HCT116 (cell line): ENCODE measurements at regions not wholly inside any gene's neighbourhood (a gene's known extent, or its start where the extent isn't known, plus 50 kb on each side); places are given as distances from the start of the nearest gene placed in this dataset.

Source experiments
- ATAC-seq: fragments of 200-7000 bp; cut with Tn5 transposase; 2 replicates; pipeline ENCODE4 v1.9.1; 2020; ENCODE audit warnings: mild to moderate bottlenecking, moderate library complexity
- BruUV-seq: library from RNA; stranded (reverse); fragments of 400-500 nt; replicated peaks from 2 replicates; lab custom pipeline; 2021; lab: Mats Ljungman, UMichigan
- CTCF ChIA-PET: fragments of 300-600 bp; sonication (Branson Sonifier 250); formaldehyde crosslinking; loops from one replicate; lab custom pipeline; 2021; ENCODE audit warnings: antibody characterized with exemption; lab: Charles Lee
- POLR2A ChIA-PET: fragments of 300-600, 350-600 bp; sonication (Branson Sonifier 250); formaldehyde crosslinking; loops from one replicate; lab custom pipeline; 2021; ENCODE audit warnings: antibody characterized with exemption; lab: Charles Lee
- RAD21 ChIA-PET, 2 experiments: fragments of 300-600 bp; sonication (Branson Sonifier 250); formaldehyde crosslinking; loops; one replicate each; lab custom pipeline; 2023; ENCODE audit warnings: low total read pairs in 2 of 2; ENCODE audit not compliant: uncharacterized antibody in 2 of 2, unreplicated experiment in 2 of 2, low non-redundant PET in 1 of 2; lab: Charles Lee
- DNase-seq: peaks from one replicate; pipeline ENCODE4 v3.0.0-alpha.2; 2010; ENCODE audit warnings: low read depth, low spot score
- H2AFZ ChIP-seq: fragments of 200-600 bp; shearing (Covaris generic), sonication (generic); 2 replicates; pipeline ENCODE4 v1.6.1; 2017; ENCODE audit warnings: low read depth, mixed run types, mixed read lengths, antibody characterized with exemption, low read length; ENCODE audit not compliant: poor library complexity, severe bottlenecking
- H3K27ac ChIP-seq: 2 replicates; pipeline ENCODE4 v1.5.1; 2012; ENCODE audit warnings: low read depth, low read length
- H3K27me3 ChIP-seq: fragments of 200-600 bp; sonication (generic); 2 replicates; pipeline ENCODE4 v1.6.1; 2016; ENCODE audit warnings: mixed run types, low read length, mixed read lengths; ENCODE audit not compliant: insufficient read depth
- H3K36me3 ChIP-seq, 2 experiments: fragments of 200-500 bp in 1 of 2; fragments of 200-600 bp in 1 of 2; sonication (Bioruptor generic) in 1 of 2; sonication (generic) in 1 of 2; 2 replicates each; pipeline versions ENCODE4 v1.5.1 to v1.6.1; 2014 to 2016; ENCODE audit warnings: low read length in 2 of 2, inconsistent platforms in 1 of 2, mixed read lengths in 1 of 2, mixed run types in 1 of 2; ENCODE audit not compliant: insufficient read depth in 2 of 2, control insufficient read depth in 1 of 2
- H3K4me1 ChIP-seq, 2 experiments: fragments of 200-600 bp in 1 of 2; sonication (generic) in 1 of 2; 2 replicates each; pipeline versions ENCODE4 v1.5.1 to v1.6.1; 2012 to 2017; ENCODE audit warnings: low read length in 2 of 2, inconsistent platforms in 1 of 2, mild to moderate bottlenecking in 1 of 2, mixed read lengths in 1 of 2, mixed run types in 1 of 2, moderate library complexity in 1 of 2; ENCODE audit not compliant: insufficient read depth in 2 of 2, control insufficient read depth in 1 of 2
- H3K4me2 ChIP-seq: fragments of 200-600 bp; sonication (generic); 2 replicates; pipeline ENCODE4 v1.6.1; 2017; ENCODE audit warnings: mixed run types, low read length, mixed read lengths
- H3K4me3 ChIP-seq, 2 experiments: fragments of 200-600 bp in 1 of 2; sonication (generic) in 1 of 2; replicated peaks in 1 of 2; 2 replicates each; pipeline ENCODE4 v1.5.1; 2011 to 2016; ENCODE audit warnings: low read length in 2 of 2, control low read depth in 1 of 2, low read depth in 1 of 2, mild to moderate bottlenecking in 1 of 2, mixed read lengths in 1 of 2, mixed run types in 1 of 2
- H3K79me2 ChIP-seq: fragments of 200-600 bp; sonication (generic); 2 replicates; pipeline ENCODE4 v1.6.1; 2017; ENCODE audit warnings: mild to moderate bottlenecking, mixed run types, low read length, moderate library complexity, mixed read lengths; ENCODE audit not compliant: insufficient read depth
- H3K9ac ChIP-seq: fragments of 200-600 bp; sonication (generic); 2 replicates; pipeline ENCODE4 v1.6.1; 2016; ENCODE audit warnings: low read length, mixed read lengths
- H3K9me2 ChIP-seq: fragments of 200-600 bp; sonication (generic), shearing (Covaris generic); 2 replicates; pipeline ENCODE4 v1.6.1; 2017; ENCODE audit warnings: mixed run types, mild to moderate bottlenecking, moderate library complexity; ENCODE audit not compliant: insufficient read depth
- H3K9me3 ChIP-seq, 2 experiments: fragments of 200-500 bp in 1 of 2; fragments of 200-600 bp in 1 of 2; sonication (Bioruptor generic) in 1 of 2; sonication (generic) in 1 of 2; 2 replicates each; pipeline ENCODE4 v1.6.1; 2014 to 2017; ENCODE audit warnings: low read length in 2 of 2, mixed read lengths in 2 of 2, inconsistent platforms in 1 of 2, low read depth in 1 of 2, mild to moderate bottlenecking in 1 of 2, mixed run types in 1 of 2, moderate library complexity in 1 of 2; ENCODE audit not compliant: control insufficient read depth in 1 of 2, insufficient read depth in 1 of 2
- H4K20me1 ChIP-seq: fragments of 200-600 bp; sonication (generic), shearing (Covaris generic); 2 replicates; pipeline ENCODE4 v1.6.1; 2017; ENCODE audit warnings: mixed run types, mild to moderate bottlenecking, moderate library complexity; ENCODE audit not compliant: insufficient read depth
- CEBPB ChIP-seq: IDR thresholded peaks from 2 replicates; pipeline ENCODE4 v1.6.1; 2012; ENCODE audit warnings: low read depth
- EZH2 ChIP-seq: fragments of 200-600 bp; sonication (generic); IDR thresholded peaks from 2 replicates; pipeline ENCODE4 v1.6.1; 2017; ENCODE audit warnings: antibody characterized with exemption, mixed run types
- EZH2phosphoT487 ChIP-seq: fragments of 200-600 bp; IDR thresholded peaks from 2 replicates; pipeline ENCODE4 v1.6.1; 2018; ENCODE audit warnings: antibody characterized with exemption, borderline replicate concordance
- FOSL1 ChIP-seq: IDR thresholded peaks from 2 replicates; pipeline ENCODE4 v1.6.1; 2012; ENCODE audit warnings: low read depth
- POLR2A ChIP-seq: IDR thresholded peaks from 2 replicates; pipeline ENCODE4 v1.7.0; 2011; ENCODE audit warnings: borderline replicate concordance; ENCODE audit not compliant: insufficient read depth, insufficient read length; ENCODE audit errors: extremely low read depth
- SIN3A ChIP-seq: IDR thresholded peaks from 2 replicates; pipeline ENCODE4 v1.6.1; 2012; ENCODE audit warnings: low read depth
- SP1 ChIP-seq: IDR thresholded peaks from 2 replicates; pipeline ENCODE4 v1.6.1; 2012; ENCODE audit warnings: low read depth
- SRF ChIP-seq: IDR thresholded peaks from 2 replicates; pipeline ENCODE4 v1.6.1; 2012; ENCODE audit warnings: low read depth
- YY1 ChIP-seq: IDR thresholded peaks from 2 replicates; pipeline ENCODE4 v1.6.1; 2011; ENCODE audit warnings: low read length, low read depth, moderate library complexity, mild to moderate bottlenecking; ENCODE audit not compliant: insufficient replicate concordance; ENCODE audit errors: extremely low read depth
- ZFX ChIP-seq: fragments of 450-650 bp; IDR thresholded peaks from 2 replicates; pipeline ENCODE4 v1.6.1; 2017
- ZNF274 ChIP-seq: fragments of 200-500 bp; sonication (Bioruptor generic); IDR thresholded peaks from 2 replicates; pipeline ENCODE4 v1.6.1; 2014; ENCODE audit warnings: mild to moderate bottlenecking, low read depth, low read length, inconsistent platforms
- intact Hi-C: fragments of 100-400 bp; cut with micrococcal nuclease; formaldehyde crosslinking; loops from 2 replicates; pipeline ENCODE4 v1.10.0; 2022
- TF ChIP-seq, protein P1 (sequence below): IDR thresholded peaks from 2 replicates; pipeline ENCODE4 v1.6.1; 2012; ENCODE audit warnings: low read depth
- TF ChIP-seq, protein P2 (sequence below): IDR thresholded peaks from 2 replicates; pipeline ENCODE4 v1.6.1; 2012
- TF ChIP-seq, protein P3 (sequence below): IDR thresholded peaks from 2 replicates; pipeline ENCODE4 v1.6.1; 2012

DNA sequence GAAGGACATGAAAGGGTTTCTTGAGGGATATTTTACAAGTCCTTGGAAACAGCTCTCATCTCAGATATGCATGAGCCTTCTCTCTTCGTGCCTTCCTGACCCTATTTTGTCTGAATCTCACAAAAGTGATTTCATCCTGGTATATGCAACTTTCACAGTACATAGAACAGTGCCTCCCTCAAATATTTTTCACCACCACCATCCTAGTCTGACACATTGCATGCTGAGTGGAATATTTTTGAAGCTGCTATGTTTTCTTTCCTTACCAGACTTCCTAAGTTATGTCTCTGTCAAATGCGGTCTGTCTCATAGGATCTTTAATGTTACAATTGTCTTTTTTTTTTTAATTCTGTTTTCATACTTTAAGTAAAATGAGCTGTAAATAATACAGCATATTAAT is 673.3 kb upstream of the LRRN3 start:
- RAD21 ChIA-PET = no interaction called here
- Histone ChIP-seq H3K36me3 (no peaks in the 10 kb centered on the region), H3K9me2 (no peaks in the 10 kb centered on the region), H3K9me3 (no peaks in the 10 kb centered on the region), H4K20me1 (no peaks in the 10 kb centered on the region), H3K9ac (no peak overlapping the region), H3K4me3 (no peak overlapping the region), H2AFZ (no peak overlapping the region), H3K27ac (no peak overlapping the region), H3K79me2 (no peaks in the 10 kb centered on the region), H3K4me1 (no peaks in the 10 kb centered on the region), H3K4me2 (no peak overlapping the region), H3K27me3 (no peaks in the 10 kb centered on the region)
- intact Hi-C loops = no loop called here
- DNase-seq (no peak), ATAC-seq (no peak)
- TF ChIP-seq, protein P1, sequence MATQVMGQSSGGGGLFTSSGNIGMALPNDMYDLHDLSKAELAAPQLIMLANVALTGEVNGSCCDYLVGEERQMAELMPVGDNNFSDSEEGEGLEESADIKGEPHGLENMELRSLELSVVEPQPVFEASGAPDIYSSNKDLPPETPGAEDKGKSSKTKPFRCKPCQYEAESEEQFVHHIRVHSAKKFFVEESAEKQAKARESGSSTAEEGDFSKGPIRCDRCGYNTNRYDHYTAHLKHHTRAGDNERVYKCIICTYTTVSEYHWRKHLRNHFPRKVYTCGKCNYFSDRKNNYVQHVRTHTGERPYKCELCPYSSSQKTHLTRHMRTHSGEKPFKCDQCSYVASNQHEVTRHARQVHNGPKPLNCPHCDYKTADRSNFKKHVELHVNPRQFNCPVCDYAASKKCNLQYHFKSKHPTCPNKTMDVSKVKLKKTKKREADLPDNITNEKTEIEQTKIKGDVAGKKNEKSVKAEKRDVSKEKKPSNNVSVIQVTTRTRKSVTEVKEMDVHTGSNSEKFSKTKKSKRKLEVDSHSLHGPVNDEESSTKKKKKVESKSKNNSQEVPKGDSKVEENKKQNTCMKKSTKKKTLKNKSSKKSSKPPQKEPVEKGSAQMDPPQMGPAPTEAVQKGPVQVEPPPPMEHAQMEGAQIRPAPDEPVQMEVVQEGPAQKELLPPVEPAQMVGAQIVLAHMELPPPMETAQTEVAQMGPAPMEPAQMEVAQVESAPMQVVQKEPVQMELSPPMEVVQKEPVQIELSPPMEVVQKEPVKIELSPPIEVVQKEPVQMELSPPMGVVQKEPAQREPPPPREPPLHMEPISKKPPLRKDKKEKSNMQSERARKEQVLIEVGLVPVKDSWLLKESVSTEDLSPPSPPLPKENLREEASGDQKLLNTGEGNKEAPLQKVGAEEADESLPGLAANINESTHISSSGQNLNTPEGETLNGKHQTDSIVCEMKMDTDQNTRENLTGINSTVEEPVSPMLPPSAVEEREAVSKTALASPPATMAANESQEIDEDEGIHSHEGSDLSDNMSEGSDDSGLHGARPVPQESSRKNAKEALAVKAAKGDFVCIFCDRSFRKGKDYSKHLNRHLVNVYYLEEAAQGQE = no peak
- TF ChIP-seq FOSL1 (no peak), POLR2A (no peak), CEBPB (no peak), ZNF274 (no peak), YY1 (no peak), ZFX (no peak), SP1 (no peak), EZH2 (no peak), SRF (no peak), SIN3A (no peak), EZH2phosphoT487 (no peak)
- TF ChIP-seq, protein P2, sequence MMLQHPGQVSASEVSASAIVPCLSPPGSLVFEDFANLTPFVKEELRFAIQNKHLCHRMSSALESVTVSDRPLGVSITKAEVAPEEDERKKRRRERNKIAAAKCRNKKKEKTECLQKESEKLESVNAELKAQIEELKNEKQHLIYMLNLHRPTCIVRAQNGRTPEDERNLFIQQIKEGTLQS = no peak
- TF ChIP-seq, protein P3, sequence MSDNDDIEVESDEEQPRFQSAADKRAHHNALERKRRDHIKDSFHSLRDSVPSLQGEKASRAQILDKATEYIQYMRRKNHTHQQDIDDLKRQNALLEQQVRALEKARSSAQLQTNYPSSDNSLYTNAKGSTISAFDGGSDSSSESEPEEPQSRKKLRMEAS = no peak
- no TSS peak for BruUV-seq
- POLR2A ChIA-PET = no interaction called here
- CTCF ChIA-PET = no interaction called here
